ENCODE measurements at regions not wholly inside any gene's neighbourhood (a gene's known extent, or its start where the extent isn't known, plus 50 kb on each side); places are given as distances from the start of the nearest gene placed in this dataset.

DNA sequence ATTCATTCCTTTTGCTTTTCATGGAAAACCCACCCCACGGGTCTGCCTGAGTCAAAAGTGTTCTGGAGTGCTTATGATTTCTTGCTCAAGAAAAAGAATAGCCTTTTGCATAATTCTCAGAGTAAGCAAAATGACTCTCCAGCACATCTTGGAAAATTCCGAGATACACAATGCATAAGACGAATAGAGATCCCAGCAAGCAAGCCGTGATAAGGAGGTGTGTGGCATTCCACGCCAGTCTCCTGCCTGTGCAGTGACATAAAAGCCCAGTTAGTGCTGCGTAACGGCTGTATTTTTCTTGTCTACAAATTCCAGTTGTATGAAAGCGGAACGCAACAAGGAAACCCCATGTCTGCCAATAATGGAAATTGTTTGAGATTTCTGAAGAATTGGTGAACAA is 237.9 kb upstream of the GATB start:
- TF ChIP-seq, protein P1, sequence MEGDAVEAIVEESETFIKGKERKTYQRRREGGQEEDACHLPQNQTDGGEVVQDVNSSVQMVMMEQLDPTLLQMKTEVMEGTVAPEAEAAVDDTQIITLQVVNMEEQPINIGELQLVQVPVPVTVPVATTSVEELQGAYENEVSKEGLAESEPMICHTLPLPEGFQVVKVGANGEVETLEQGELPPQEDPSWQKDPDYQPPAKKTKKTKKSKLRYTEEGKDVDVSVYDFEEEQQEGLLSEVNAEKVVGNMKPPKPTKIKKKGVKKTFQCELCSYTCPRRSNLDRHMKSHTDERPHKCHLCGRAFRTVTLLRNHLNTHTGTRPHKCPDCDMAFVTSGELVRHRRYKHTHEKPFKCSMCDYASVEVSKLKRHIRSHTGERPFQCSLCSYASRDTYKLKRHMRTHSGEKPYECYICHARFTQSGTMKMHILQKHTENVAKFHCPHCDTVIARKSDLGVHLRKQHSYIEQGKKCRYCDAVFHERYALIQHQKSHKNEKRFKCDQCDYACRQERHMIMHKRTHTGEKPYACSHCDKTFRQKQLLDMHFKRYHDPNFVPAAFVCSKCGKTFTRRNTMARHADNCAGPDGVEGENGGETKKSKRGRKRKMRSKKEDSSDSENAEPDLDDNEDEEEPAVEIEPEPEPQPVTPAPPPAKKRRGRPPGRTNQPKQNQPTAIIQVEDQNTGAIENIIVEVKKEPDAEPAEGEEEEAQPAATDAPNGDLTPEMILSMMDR (IDR thresholded peaks at IDR 0.05 in 8 of 11, conservative IDR thresholded peaks at IDR 0.05 in 3 of 11), result no peak
- no peak for TF ChIP-seq POLR2AphosphoS5 (IDR thresholded peaks at IDR 0.05)
